ENCODE measurements at regions not wholly inside any gene's neighbourhood (a gene's known extent, or its start where the extent isn't known, plus 50 kb on each side); places are given as distances from the start of the nearest gene placed in this dataset.
"Not testable (repeated sequence)": the region's sequence is repeated elsewhere in the genome, so short reads cannot be mapped to it uniquely, and the experiment has no call there.

DNA sequence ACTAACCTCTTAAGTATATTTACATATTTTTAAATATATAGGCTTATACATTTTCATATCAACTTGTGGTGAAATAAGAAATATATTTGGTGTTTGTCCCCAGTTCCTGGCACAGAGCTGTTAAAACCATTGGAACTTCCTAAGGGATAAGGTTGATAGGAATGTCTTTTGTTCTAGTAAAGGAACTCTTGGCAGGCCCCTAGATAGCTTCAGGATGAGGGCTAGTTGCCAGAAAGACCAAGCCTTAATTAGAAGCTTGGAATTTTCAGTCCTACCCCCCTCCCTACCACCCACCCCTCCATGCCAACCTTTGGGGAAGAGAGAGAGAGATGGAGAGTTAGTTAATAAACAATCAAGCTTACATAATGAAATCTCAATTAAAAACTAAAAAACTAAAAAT, 638.6 kb upstream of the ACO1 start:
- H3K27ac Mint-ChIP-seq = no peak overlapping the region
- no peak overlapping the region for H3K4me3 Mint-ChIP-seq
- DNase-seq = no peak
- H3K9me3 Mint-ChIP-seq = peaks cover 0 to 5% (median 0%) of the 10 kb centered on the region in 9 donors
- no peaks in the 10 kb centered on the region for H3K27me3 Mint-ChIP-seq
- H3K4me1 Mint-ChIP-seq = no peaks in the 10 kb centered on the region
- POLR2A ChIA-PET = no interaction called here
- no peaks in the 10 kb centered on the region for H3K36me3 Mint-ChIP-seq
- ATAC-seq = no peak

DNA sequence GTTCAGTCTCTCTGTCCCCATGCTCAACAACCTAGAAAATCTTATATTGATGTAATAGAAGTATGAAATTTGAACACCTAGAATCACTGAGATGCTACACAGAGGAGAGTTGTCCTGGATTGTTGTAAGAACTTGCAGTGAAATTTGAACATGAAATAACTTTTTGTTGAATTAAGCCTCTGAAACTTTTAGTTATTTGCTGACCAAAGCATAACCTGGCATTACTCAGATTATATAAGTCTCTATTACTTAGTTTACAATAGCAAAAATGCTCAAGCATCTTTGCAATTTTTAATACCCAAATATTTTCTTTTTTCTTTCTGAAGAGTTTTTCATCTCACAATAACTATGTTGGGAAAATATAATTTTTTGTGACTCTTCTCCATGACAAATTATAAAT, 630.7 kb upstream of the ACO1 start:
- ATAC-seq (no peak), DNase-seq (no peak)
- no peak overlapping the region for H3K27ac Mint-ChIP-seq
- H3K9me3 Mint-ChIP-seq = peaks cover 0 to 7% (median 0%) of the 10 kb centered on the region in 9 donors
- H3K36me3 Mint-ChIP-seq = no peaks in the 10 kb centered on the region
- no peak overlapping the region for H3K4me3 Mint-ChIP-seq
- no peaks in the 10 kb centered on the region for H3K27me3 Mint-ChIP-seq
- POLR2A ChIA-PET = no interaction called here
- H3K4me1 Mint-ChIP-seq = peaks cover 0 to 9% (median 3%) of the 10 kb centered on the region in 4 donors

DNA sequence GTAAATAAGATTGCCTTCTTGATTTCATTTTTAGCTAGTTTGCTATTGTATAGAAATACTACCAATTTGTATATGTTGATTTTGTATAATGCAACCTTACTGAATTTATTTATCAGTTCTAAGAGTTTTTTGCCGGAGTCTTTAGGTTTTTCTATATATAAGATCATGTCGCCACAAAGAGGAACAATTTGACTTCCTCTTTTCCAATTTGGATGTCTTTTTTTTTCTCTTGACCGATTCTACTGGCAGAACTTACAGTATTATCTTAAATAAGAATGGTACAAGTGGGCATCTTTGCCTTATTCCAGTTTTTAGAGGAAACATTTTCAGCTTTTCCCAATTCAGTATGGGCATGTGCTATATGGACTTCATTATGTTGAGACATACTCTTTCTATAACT, 624.7 kb upstream of the ACO1 start:
- no peaks in the 10 kb centered on the region for H3K9me3 Mint-ChIP-seq
- POLR2A ChIA-PET = no interaction called here
- H3K27ac Mint-ChIP-seq = no peak overlapping the region
- no peaks in the 10 kb centered on the region for H3K27me3 Mint-ChIP-seq
- no peak overlapping the region for H3K4me3 Mint-ChIP-seq
- DNase-seq = no peak
- ATAC-seq = no peak
- H3K36me3 Mint-ChIP-seq = no peaks in the 10 kb centered on the region
- peaks cover 0 to 9% (median 3%) of the 10 kb centered on the region in 4 donors for H3K4me1 Mint-ChIP-seq

DNA sequence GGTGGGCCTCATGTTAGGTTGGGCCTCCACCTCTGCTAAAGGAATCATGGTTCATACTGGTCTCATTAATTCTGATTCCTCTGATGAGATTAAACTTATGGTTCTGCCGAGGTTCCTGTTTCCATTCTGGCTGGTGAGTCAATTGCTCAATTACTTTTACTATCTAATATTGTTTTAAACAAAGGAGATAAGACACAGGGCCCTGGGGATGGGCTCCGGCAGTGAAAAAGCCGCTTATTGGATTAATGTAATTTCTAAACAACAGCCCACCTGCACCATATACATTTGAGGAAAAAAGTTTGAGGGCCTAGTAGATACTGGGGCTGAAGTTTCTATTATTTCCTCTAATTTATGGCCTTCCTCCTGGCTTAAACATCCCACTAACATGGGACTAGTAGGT, 610.4 kb upstream of the ACO1 start:
- ATAC-seq, H3K27ac Mint-ChIP-seq, H3K4me1 Mint-ChIP-seq, POLR2A ChIA-PET, H3K4me3 Mint-ChIP-seq, H3K27me3 Mint-ChIP-seq, DNase-seq: not testable (repeated sequence)
- H3K36me3 Mint-ChIP-seq = peaks cover 0 to 33% (median 27%) of the 10 kb centered on the region in 3 donors
- H3K9me3 Mint-ChIP-seq = peaks cover 14 to 60% (median 25%) of the 10 kb centered on the region in 9 donors

DNA sequence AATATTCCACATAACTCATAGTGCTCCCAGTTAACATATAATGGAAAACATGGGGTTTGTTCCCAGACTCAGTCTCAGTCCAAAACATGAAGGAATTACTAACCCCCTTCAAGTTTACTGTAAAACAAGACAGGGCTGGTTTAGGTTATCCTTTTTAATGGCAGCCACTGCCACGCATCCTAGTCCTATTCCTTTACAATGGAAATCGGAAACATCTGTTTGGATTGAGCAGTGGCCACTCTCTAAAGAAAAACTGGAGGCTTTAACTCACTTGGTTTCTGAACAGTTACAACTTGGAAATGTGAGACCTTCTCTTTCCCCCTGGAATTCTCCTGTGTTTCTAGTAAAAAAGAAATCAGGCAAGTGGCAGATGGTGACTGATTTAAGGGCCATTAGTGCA, 609.9 kb upstream of the ACO1 start:
- no peak overlapping the region for H3K4me3 Mint-ChIP-seq
- ATAC-seq = no peak
- H3K9me3 Mint-ChIP-seq = peaks cover 14 to 60% (median 29%) of the 10 kb centered on the region in 9 donors
- H3K36me3 Mint-ChIP-seq = peaks cover 0 to 27% (median 27%) of the 10 kb centered on the region in 3 donors
- no peak for DNase-seq
- peaks cover 0 to 6% (median 0%) of the 10 kb centered on the region in 4 donors for H3K4me1 Mint-ChIP-seq
- POLR2A ChIA-PET = no interaction called here
- no peaks in the 10 kb centered on the region for H3K27me3 Mint-ChIP-seq
- peak overlapping the region in 2 of 10 donors; percentile 1 to 28 for H3K27ac Mint-ChIP-seq

DNA sequence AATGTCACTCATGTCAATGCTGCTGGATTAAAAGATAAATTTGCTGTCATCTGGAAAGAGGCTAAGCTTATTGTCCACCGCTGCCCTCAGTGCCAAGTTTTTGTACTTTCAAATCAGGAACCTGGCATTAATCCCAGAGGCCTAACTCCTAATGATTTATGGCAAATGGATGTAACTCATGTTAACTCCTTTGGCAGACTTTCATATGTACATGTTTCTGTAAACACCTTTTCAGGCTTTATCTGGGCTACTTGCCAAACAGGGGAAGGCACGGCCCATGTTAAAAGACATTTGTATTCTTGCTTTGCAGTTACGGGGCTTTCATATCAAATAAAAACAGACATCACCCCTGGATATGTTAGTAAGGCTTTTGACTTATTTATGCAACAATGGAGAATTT, 608.0 kb upstream of the ACO1 start:
- H3K27me3 Mint-ChIP-seq = no peaks in the 10 kb centered on the region
- H3K4me1 Mint-ChIP-seq = peaks cover 0 to 6% (median 0%) of the 10 kb centered on the region in 4 donors
- ATAC-seq (no peak), DNase-seq (no peak)
- H3K4me3 Mint-ChIP-seq = no peak overlapping the region
- POLR2A ChIA-PET = no interaction called here
- H3K9me3 Mint-ChIP-seq = peaks cover 12 to 60% (median 35%) of the 10 kb centered on the region in 9 donors
- peaks cover 0 to 36% (median 36%) of the 10 kb centered on the region in 3 donors for H3K36me3 Mint-ChIP-seq
- H3K27ac Mint-ChIP-seq = no peak overlapping the region

DNA sequence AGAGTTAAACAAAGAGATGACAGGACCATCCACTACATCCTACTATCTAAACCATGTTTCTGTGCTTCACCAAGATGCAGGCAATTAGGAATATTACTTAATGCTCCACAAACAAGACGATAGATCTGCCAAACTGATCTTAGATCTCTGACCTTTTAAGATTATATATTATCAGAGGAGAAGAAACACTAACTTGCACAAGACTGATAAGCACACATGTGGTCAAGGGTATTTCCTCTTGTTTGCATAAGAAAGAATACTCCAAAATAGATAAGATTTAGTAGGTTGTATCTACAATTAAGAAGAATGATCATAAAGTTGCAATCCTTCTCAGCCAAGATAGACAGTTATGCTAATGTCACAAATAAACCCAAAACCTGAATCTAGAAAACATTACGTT, 601.0 kb upstream of the ACO1 start:
- no peak for DNase-seq
- Mint-ChIP-seq H3K36me3 (peaks cover 0 to 23% (median 21%) of the 10 kb centered on the region in 3 donors), H3K4me1 (peaks cover 0 to 13% (median 2%) of the 10 kb centered on the region in 4 donors), H3K27ac (no peak overlapping the region), H3K9me3 (peaks cover 9 to 38% (median 24%) of the 10 kb centered on the region in 9 donors), H3K4me3 (no peak overlapping the region), H3K27me3 (peaks cover 0 to 1% (median 0%) of the 10 kb centered on the region in 5 donors)
- POLR2A ChIA-PET = no interaction called here
- ATAC-seq = no peak

DNA sequence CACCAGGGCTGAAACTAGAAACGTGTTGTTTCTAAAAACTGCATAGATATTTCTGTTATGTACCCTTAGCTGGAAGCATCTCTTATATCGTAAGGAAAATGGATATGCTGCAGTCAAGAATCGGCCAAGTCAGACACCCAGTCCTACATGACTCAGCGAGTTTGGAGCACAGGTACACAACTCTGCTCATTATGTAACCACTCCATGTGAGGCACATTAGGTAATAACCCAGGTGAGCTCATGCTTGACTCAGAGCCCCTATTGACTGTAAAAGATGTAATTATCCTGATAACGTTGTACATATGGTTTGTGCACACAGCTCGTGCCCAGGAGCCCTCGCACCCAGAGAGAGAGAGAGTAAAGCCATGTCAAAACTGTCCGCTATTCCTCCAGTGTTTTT, 593.7 kb upstream of the ACO1 start:
- H3K4me3 Mint-ChIP-seq = no peak overlapping the region
- H3K36me3 Mint-ChIP-seq = no peaks in the 10 kb centered on the region
- DNase-seq (no peak), ATAC-seq (no peak)
- POLR2A ChIA-PET = no interaction called here
- peaks cover 0 to 2% (median 0%) of the 10 kb centered on the region in 4 donors for H3K4me1 Mint-ChIP-seq
- H3K9me3 Mint-ChIP-seq = peaks cover 0 to 3% (median 0%) of the 10 kb centered on the region in 9 donors
- H3K27ac Mint-ChIP-seq = no peak overlapping the region
- H3K27me3 Mint-ChIP-seq = peaks cover 0 to 4% (median 0%) of the 10 kb centered on the region in 5 donors

DNA sequence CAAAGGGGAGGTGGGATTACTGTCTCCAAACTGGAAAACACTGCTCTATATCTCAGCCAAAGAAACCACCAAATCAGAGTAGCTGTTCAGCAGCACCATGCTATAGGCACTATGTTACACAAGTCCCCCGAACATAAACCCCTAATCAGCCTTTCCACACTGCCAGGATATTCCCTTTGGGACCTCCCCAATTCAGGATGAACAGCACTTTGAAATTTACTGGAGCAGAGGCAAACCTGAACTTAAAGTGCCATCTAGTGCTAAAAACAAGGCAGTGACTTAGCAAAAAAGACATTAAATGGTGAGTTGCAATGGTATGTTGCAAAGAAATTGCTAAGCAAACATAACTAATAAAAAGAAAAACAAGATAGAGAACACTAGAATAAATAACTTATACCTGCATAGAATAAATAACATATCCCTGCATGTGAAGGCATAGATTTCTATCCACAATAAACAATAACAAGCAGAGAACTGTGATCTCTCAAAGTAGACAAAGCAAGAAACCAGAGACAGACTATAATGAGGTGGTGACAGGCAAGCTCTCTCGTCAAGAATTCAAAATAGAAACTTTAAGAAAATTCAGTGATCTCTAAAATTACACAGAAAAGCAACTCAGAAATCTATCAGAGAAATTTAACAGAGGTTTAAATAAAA, 584.4 kb upstream of the ACO1 start:
- no peak overlapping the region for H3K4me3 Mint-ChIP-seq
- ATAC-seq (no peak), DNase-seq (peak in 3 of 10 donors; percentile 9 to 27 (median 23))
- POLR2A ChIA-PET = no interaction called here
- H3K36me3 Mint-ChIP-seq = peaks cover 0 to 4% (median 0%) of the 10 kb centered on the region in 3 donors
- H3K27ac Mint-ChIP-seq = peak overlapping the region in 3 of 10 donors; percentile 24 to 84 (median 41)
- H3K27me3 Mint-ChIP-seq = no peaks in the 10 kb centered on the region
- H3K4me1 Mint-ChIP-seq = peaks cover 2 to 15% (median 6%) of the 10 kb centered on the region in 4 donors
- H3K9me3 Mint-ChIP-seq = peaks cover 0 to 2% (median 0%) of the 10 kb centered on the region in 9 donors

DNA sequence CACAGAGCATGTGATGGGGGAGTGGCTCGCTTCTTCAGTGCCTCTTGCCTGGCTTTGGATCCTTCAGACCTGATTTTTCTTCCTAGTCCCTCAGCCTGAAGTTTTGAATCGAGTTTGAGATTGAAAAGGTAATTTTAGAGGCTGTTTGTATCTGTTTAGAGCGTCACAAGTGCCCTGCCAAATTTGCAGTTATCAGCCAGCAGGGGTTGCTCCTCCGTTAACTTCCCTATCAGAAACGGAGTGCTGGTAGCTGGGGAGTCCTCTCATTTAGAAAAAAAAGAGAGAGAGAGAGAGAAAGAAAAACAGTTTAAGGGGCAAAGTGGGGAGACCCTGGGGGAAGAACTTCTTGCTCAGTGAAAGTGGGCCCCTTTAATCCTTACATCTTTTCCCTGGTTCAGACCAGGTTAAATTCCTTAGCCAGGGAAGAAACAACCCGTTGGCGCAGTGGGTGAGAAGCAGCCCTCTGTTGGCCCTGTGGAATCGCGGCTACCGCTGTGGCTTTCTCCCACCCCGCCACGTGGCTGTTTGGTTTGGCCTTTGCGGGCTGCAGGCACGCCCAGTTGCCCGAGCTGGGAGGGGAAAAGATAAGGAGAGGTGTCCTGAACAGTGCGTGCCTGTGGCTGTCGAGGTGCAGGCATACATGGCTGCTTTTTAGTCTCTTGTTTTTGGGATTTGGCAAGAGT, 576.7 kb upstream of the ACO1 start:
- no peak overlapping the region for H3K4me3 Mint-ChIP-seq
- H3K9me3 Mint-ChIP-seq = peaks cover 0 to 6% (median 0%) of the 10 kb centered on the region in 9 donors
- ATAC-seq = no peak
- H3K4me1 Mint-ChIP-seq = peaks cover 0 to 3% (median 0%) of the 10 kb centered on the region in 4 donors
- H3K27ac Mint-ChIP-seq = no peak overlapping the region
- peaks cover 15 to 33% (median 21%) of the 10 kb centered on the region in 5 donors for H3K27me3 Mint-ChIP-seq
- POLR2A ChIA-PET = no interaction called here
- DNase-seq = no peak
- no peaks in the 10 kb centered on the region for H3K36me3 Mint-ChIP-seq

DNA sequence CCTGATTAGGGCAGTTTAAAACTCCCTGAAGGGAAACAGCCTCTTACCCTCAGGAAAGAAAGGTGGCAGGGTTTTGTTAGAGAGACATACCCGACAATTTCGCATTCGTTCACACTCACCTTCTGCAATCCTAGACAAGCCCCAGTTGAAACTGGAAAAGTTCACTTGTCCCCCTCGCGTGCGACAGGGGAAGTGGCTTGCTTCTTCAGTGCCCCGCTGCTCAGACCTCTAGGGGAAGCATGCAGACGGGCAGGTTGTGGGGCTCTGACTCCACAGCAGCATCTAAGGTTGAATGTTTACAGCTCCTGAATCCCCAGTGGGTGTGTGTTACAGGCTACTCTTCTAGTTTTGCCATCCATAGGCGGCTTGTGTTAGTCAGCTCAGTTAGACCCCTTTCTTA, 575.7 kb upstream of the ACO1 start:
- Mint-ChIP-seq H3K36me3 (no peaks in the 10 kb centered on the region), H3K27me3 (peaks cover 15 to 33% (median 21%) of the 10 kb centered on the region in 5 donors), H3K4me3 (no peak overlapping the region), H3K27ac (peak overlapping the region in 1 of 10 donors; percentile 26), H3K4me1 (peaks cover 0 to 3% (median 0%) of the 10 kb centered on the region in 4 donors), H3K9me3 (peaks cover 0 to 6% (median under 1%) of the 10 kb centered on the region in 9 donors)
- DNase-seq (no peak), ATAC-seq (no peak)
- POLR2A ChIA-PET = no interaction called here

DNA sequence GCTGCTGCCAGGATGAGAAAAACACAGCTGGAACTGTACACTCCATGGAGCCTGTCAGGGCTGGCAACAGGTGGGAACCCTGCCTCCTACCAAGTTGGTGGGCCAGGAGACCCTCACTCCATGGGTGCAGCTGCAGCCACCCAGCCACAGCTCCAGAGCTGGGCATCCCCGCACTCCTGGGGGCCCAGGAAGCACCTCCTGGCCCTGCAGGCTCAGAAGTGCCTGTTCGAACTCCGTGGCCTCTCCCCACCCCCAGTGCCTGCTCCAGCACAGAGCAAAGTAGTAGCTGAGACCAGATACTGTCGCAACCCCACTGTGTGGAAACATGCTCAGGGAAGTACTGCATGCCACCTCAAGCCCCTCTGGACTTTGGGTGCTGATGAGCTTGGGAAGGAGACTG, 564.0 kb upstream of the ACO1 start:
- H3K36me3 Mint-ChIP-seq = no peaks in the 10 kb centered on the region
- DNase-seq (no peak), ATAC-seq (no peak)
- H3K9me3 Mint-ChIP-seq = no peaks in the 10 kb centered on the region
- H3K27me3 Mint-ChIP-seq = peaks cover 0 to 5% (median 4%) of the 10 kb centered on the region in 5 donors
- H3K4me1 Mint-ChIP-seq = no peaks in the 10 kb centered on the region
- POLR2A ChIA-PET = no interaction called here
- no peak overlapping the region for H3K4me3 Mint-ChIP-seq
- H3K27ac Mint-ChIP-seq = no peak overlapping the region

DNA sequence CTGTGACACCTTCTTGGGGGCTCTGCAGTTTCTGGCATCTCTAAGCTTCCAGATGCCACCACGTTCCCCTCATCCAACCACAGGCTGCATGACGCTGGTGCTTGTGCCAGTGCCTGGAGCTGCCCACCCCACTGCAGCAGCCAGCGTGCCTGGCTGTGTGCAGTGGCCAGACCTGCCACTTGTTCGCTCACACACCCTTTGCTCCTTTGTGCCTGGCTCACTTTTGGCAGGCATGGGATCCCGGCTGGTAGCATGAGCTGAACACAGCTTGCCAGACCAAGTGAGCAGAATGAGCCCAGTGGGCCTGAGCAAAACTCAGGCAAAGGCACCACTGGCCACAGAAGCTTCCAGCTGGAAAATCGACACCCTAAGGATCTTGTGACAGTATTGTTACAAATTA, 562.9 kb upstream of the ACO1 start:
- H3K4me3 Mint-ChIP-seq = no peak overlapping the region

More for the DNA sequence above, 562.9 kb upstream of the ACO1 start:
- DNase-seq = no peak
- Mint-ChIP-seq H3K27ac (no peak overlapping the region), H3K4me1 (no peaks in the 10 kb centered on the region), H3K36me3 (no peaks in the 10 kb centered on the region), H3K27me3 (peaks cover 0 to 5% (median 5%) of the 10 kb centered on the region in 5 donors), H3K9me3 (no peaks in the 10 kb centered on the region)
- POLR2A ChIA-PET = no interaction called here
- ATAC-seq = no peak

Data from naive thymus-derived CD8-positive, alpha-beta T cell (primary cell).